ENCODE measurements at regions not wholly inside any gene's neighbourhood (a gene's known extent, or its start where the extent isn't known, plus 50 kb on each side); places are given as distances from the start of the nearest gene placed in this dataset.

GRCh38 chr13:80572923-80573316, 232.0 kb upstream of the SPRY2 start:
- Histone ChIP-seq H3K9ac (no peak overlapping the region), H3K9me3 (ENCODE audit: control insufficient read depth, low read length) (no peaks in the 10 kb centered on the region), H3K4me3 (ENCODE audit: low read depth, low read length) (no peak overlapping the region), H3K4me1 (no peaks in the 10 kb centered on the region), H2AFZ (no peak overlapping the region), H3K27me3 (ENCODE audit: control insufficient read depth, insufficient read depth, low read length) (no peaks in the 10 kb centered on the region), H3K79me2 (no peaks in the 10 kb centered on the region), H3K36me3 (ENCODE audit: control insufficient read depth, insufficient read depth, low read length) (no peaks in the 10 kb centered on the region), H3K27ac (no peak overlapping the region), H3K4me2 (ENCODE audit: low read length) (no peak overlapping the region)
- TF ChIP-seq CTCF (IDR thresholded peaks at IDR 0.05): no peak

- no peak overlapping the region for H3K4me2 ChIP-seq (ENCODE audit: low read length)
- H3K27ac ChIP-seq: no peak overlapping the region
- H3K4me1 ChIP-seq: no peaks in the 10 kb centered on the region
- no peaks in the 10 kb centered on the region for H3K9me3 ChIP-seq (ENCODE audit: control insufficient read depth, low read length)
- H3K79me2 ChIP-seq: no peaks in the 10 kb centered on the region
- TF ChIP-seq CTCF (IDR thresholded peaks at IDR 0.05): no peak
- H3K4me3 ChIP-seq (ENCODE audit: low read depth, low read length): no peak overlapping the region
- no peak overlapping the region for H2AFZ ChIP-seq
- H3K9ac ChIP-seq: no peak overlapping the region
- H3K36me3 ChIP-seq (ENCODE audit: control insufficient read depth, insufficient read depth, low read length): no peaks in the 10 kb centered on the region
- no peaks in the 10 kb centered on the region for H3K27me3 ChIP-seq (ENCODE audit: control insufficient read depth, insufficient read depth, low read length)
Measured at GRCh38 chr13:80572308-80572922, 231.5 kb upstream of the SPRY2 start.

- no peaks in the 10 kb centered on the region for H3K36me3 ChIP-seq (ENCODE audit: control insufficient read depth, insufficient read depth, low read length)
- no peak overlapping the region for H2AFZ ChIP-seq
- H3K27me3 ChIP-seq (ENCODE audit: control insufficient read depth, insufficient read depth, low read length): no peaks in the 10 kb centered on the region
- no peak overlapping the region for H3K4me2 ChIP-seq (ENCODE audit: low read length)
- no peak overlapping the region for H3K4me3 ChIP-seq (ENCODE audit: low read depth, low read length)
- H3K9ac ChIP-seq: no peak overlapping the region
- H3K79me2 ChIP-seq: no peaks in the 10 kb centered on the region
- no peaks in the 10 kb centered on the region for H3K4me1 ChIP-seq
- H3K9me3 ChIP-seq (ENCODE audit: control insufficient read depth, low read length): no peaks in the 10 kb centered on the region
- no peak for TF ChIP-seq CTCF (IDR thresholded peaks at IDR 0.05)
- H3K27ac ChIP-seq: no peak overlapping the region
Measured at GRCh38 chr13:80571346-80572307, 230.7 kb upstream of the SPRY2 start.

GRCh38 chr13:80563439-80563838, 222.5 kb upstream of the SPRY2 start:
- Histone ChIP-seq H3K9ac (no peak overlapping the region), H3K4me2 (ENCODE audit: low read length) (no peak overlapping the region), H3K4me1 (no peaks in the 10 kb centered on the region), H3K27me3 (ENCODE audit: control insufficient read depth, insufficient read depth, low read length) (no peaks in the 10 kb centered on the region), H2AFZ (no peak overlapping the region), H3K27ac (no peak overlapping the region), H3K4me3 (ENCODE audit: low read depth, low read length) (no peak overlapping the region), H3K36me3 (ENCODE audit: control insufficient read depth, insufficient read depth, low read length) (no peaks in the 10 kb centered on the region), H3K79me2 (no peaks in the 10 kb centered on the region), H3K9me3 (ENCODE audit: control insufficient read depth, low read length) (no peaks in the 10 kb centered on the region)
- no peak for TF ChIP-seq CTCF (IDR thresholded peaks at IDR 0.05)
